ENCODE measurements at regions not wholly inside any gene's neighbourhood (a gene's known extent, or its start where the extent isn't known, plus 50 kb on each side); places are given as distances from the start of the nearest gene placed in this dataset.
"Not testable (repeated sequence)": the region's sequence is repeated elsewhere in the genome, so short reads cannot be mapped to it uniquely, and the experiment has no call there.

DNA sequence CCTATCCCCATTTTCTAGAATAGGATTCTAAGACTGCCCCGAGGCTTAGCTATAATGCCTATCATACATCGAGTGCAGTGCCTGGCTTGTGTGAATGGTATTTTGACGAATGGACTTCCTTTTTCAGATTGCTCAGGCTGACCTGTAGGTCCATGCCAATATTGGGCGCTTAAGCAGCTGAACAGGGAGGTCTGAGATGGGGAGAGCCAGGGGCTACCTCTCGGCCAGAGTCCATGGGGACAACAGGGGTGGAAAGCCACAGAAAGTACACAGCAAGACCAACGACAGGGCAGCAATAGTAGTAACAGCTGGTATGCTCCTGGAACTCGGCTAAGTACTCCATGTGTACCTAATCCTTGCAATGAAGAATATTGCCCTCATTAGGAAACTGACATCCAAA lies 91.7 kb upstream of the WSCD1 start:
- Histone ChIP-seq H3K79me2 (ENCODE audit: insufficient read depth, low read length) (no peaks in the 10 kb centered on the region), H2AFZ (ENCODE audit: low read depth, low read length) (no peak overlapping the region), H3K4me3 (ENCODE audit: low read depth in 1 of 2, low read length in 2 of 2) (no peak overlapping the region), H3K27ac (ENCODE audit: low read length) (no peak overlapping the region), H3K9ac (ENCODE audit: low read depth, low read length) (no peak overlapping the region), H3K9me3 (ENCODE audit: insufficient read depth, low read length, severe bottlenecking) (peaks cover 2% of the 10 kb centered on the region), H3K4me1 (ENCODE audit: insufficient read depth, low read length) (no peaks in the 10 kb centered on the region), H3K4me2 (ENCODE audit: insufficient read depth, low read length) (no peak overlapping the region), H3K27me3 (ENCODE audit: insufficient read depth, low read length, poor library complexity) (peaks cover 10% of the 10 kb centered on the region), H4K20me1 (ENCODE audit: insufficient read depth, low read length) (no peaks in the 10 kb centered on the region; the same call in 1 of the 2 replicates), H3K36me3 (ENCODE audit: insufficient read depth, low read length) (no peaks in the 10 kb centered on the region)
- ATAC-seq (ENCODE audit: insufficient read depth, low read depth), result no peak
- no peak for TF ChIP-seq EZH2 (IDR thresholded peaks at IDR 0.05; ENCODE audit: borderline replicate concordance, low read depth, low read length, severe bottlenecking)
- TF ChIP-seq, protein P1, sequence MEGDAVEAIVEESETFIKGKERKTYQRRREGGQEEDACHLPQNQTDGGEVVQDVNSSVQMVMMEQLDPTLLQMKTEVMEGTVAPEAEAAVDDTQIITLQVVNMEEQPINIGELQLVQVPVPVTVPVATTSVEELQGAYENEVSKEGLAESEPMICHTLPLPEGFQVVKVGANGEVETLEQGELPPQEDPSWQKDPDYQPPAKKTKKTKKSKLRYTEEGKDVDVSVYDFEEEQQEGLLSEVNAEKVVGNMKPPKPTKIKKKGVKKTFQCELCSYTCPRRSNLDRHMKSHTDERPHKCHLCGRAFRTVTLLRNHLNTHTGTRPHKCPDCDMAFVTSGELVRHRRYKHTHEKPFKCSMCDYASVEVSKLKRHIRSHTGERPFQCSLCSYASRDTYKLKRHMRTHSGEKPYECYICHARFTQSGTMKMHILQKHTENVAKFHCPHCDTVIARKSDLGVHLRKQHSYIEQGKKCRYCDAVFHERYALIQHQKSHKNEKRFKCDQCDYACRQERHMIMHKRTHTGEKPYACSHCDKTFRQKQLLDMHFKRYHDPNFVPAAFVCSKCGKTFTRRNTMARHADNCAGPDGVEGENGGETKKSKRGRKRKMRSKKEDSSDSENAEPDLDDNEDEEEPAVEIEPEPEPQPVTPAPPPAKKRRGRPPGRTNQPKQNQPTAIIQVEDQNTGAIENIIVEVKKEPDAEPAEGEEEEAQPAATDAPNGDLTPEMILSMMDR (IDR thresholded peaks at IDR 0.05; ENCODE audit: borderline replicate concordance, extremely low read depth, low read length, poor library complexity, severe bottlenecking), result no peak
- DNase-seq, result no peak

DNA sequence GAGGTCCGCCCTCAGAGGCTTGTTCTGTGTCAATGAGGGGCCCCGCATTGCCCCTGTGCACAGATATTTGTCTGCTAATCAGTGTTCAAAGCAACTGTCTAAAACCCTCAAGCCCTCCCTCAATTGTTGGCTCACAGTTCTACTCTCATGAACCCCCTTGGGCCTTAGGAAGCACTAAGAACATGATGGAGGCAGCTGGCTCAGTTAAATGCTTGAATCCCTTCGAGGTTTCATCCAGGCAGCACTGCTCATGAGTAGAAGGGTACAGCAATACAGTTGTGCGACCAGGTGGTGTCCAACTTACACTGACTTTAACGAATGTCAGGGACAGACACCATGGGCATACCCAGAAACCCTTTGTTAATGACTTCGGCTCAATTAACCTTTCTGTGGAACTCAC lies 89.2 kb upstream of the WSCD1 start:
- H3K9ac ChIP-seq (ENCODE audit: low read depth, low read length), result no peak overlapping the region
- DNase-seq (no peak), ATAC-seq (ENCODE audit: insufficient read depth, low read depth) (no peak)
- H3K27ac ChIP-seq (ENCODE audit: low read length), result no peak overlapping the region
- no peak overlapping the region for H3K4me3 ChIP-seq (ENCODE audit: low read depth in 1 of 2, low read length in 2 of 2)
- peaks cover 12% of the 10 kb centered on the region for H3K27me3 ChIP-seq (ENCODE audit: insufficient read depth, low read length, poor library complexity)
- no peak for TF ChIP-seq EZH2 (IDR thresholded peaks at IDR 0.05; ENCODE audit: borderline replicate concordance, low read depth, low read length, severe bottlenecking)
- TF ChIP-seq, protein P1 (IDR thresholded peaks at IDR 0.05; ENCODE audit: borderline replicate concordance, extremely low read depth, low read length, poor library complexity, severe bottlenecking), result no peak
- H3K4me2 ChIP-seq (ENCODE audit: insufficient read depth, low read length), result no peak overlapping the region
- H4K20me1 ChIP-seq (ENCODE audit: insufficient read depth, low read length), result no peaks in the 10 kb centered on the region; the same call in 1 of the 2 replicates
- no peaks in the 10 kb centered on the region for H3K79me2 ChIP-seq (ENCODE audit: insufficient read depth, low read length)
- H3K36me3 ChIP-seq (ENCODE audit: insufficient read depth, low read length), result no peaks in the 10 kb centered on the region
- H2AFZ ChIP-seq (ENCODE audit: low read depth, low read length), result no peak overlapping the region
- no peaks in the 10 kb centered on the region for H3K9me3 ChIP-seq (ENCODE audit: insufficient read depth, low read length, severe bottlenecking)
- no peaks in the 10 kb centered on the region for H3K4me1 ChIP-seq (ENCODE audit: insufficient read depth, low read length)

DNA sequence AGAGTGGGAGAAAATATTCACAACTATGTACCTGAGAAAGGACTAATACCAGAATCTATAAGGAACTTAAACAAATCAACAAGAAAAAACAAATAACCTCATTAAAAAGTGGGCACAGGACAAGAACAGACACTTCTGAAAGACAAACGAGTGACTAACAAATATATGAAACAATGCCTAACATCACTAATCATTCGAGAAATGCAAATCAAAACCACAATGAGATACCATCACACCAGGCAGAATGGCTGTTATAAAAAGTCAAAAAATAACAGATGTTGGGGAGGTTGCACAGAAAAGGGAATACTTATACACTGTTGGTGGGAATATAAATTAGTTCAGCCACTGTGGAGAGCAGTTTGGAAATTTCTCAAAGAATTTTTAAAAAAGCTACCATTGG lies 83.5 kb upstream of the WSCD1 start:
- Histone ChIP-seq H3K4me1 (ENCODE audit: insufficient read depth, low read length) (no peaks in the 10 kb centered on the region), H4K20me1 (ENCODE audit: insufficient read depth, low read length) (no peaks in the 10 kb centered on the region), H3K27me3 (ENCODE audit: insufficient read depth, low read length, poor library complexity) (peaks cover 14% of the 10 kb centered on the region), H3K9ac (ENCODE audit: low read depth, low read length) (no peak overlapping the region), H3K27ac (ENCODE audit: low read length) (no peak overlapping the region), H3K36me3 (ENCODE audit: insufficient read depth, low read length) (no peaks in the 10 kb centered on the region), H3K9me3 (ENCODE audit: insufficient read depth, low read length, severe bottlenecking) (no peaks in the 10 kb centered on the region), H3K79me2 (ENCODE audit: insufficient read depth, low read length) (no peaks in the 10 kb centered on the region), H3K4me3 (ENCODE audit: low read depth in 1 of 2, low read length in 2 of 2) (no peak overlapping the region), H3K4me2 (ENCODE audit: insufficient read depth, low read length) (no peak overlapping the region), H2AFZ (ENCODE audit: low read depth, low read length) (no peak overlapping the region)
- ATAC-seq (ENCODE audit: insufficient read depth, low read depth) (no peak), DNase-seq (no peak)
- TF ChIP-seq, protein P1 (IDR thresholded peaks at IDR 0.05; ENCODE audit: borderline replicate concordance, extremely low read depth, low read length, poor library complexity, severe bottlenecking), result no peak
- TF ChIP-seq EZH2 (IDR thresholded peaks at IDR 0.05; ENCODE audit: borderline replicate concordance, low read depth, low read length, severe bottlenecking), result no peak

DNA sequence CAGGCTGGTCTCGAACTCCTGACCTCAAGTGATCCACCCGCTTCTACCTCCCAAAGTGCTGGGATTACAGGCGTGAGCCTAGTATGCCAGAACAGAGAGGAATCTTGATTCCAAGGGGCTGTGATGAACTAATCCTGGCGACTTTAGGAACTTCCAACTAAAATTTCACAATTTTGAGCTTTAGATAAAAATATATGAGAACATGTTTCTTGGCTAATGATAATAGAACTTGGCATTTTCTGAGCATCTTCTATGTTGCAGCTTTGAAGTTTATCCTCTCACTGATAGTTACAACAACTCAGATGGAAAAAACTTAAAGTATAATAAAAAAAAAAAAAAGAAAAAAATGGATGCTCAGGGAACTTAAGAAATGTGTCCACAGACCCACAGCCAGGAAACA lies 69.8 kb upstream of the WSCD1 start:
- no peaks in the 10 kb centered on the region for H3K79me2 ChIP-seq (ENCODE audit: insufficient read depth, low read length)
- H2AFZ ChIP-seq (ENCODE audit: low read depth, low read length), result no peak overlapping the region
- TF ChIP-seq, protein P1 (IDR thresholded peaks at IDR 0.05; ENCODE audit: borderline replicate concordance, extremely low read depth, low read length, poor library complexity, severe bottlenecking), result no peak
- TF ChIP-seq EZH2 (IDR thresholded peaks at IDR 0.05; ENCODE audit: borderline replicate concordance, low read depth, low read length, severe bottlenecking), result no peak
- no peak overlapping the region for H3K4me3 ChIP-seq (ENCODE audit: low read depth in 1 of 2, low read length in 2 of 2)
- H3K4me1 ChIP-seq (ENCODE audit: insufficient read depth, low read length), result no peaks in the 10 kb centered on the region
- no peaks in the 10 kb centered on the region for H3K36me3 ChIP-seq (ENCODE audit: insufficient read depth, low read length)
- no peaks in the 10 kb centered on the region for H3K9me3 ChIP-seq (ENCODE audit: insufficient read depth, low read length, severe bottlenecking)
- DNase-seq (no peak), ATAC-seq (ENCODE audit: insufficient read depth, low read depth) (no peak)
- H3K27me3 ChIP-seq (ENCODE audit: insufficient read depth, low read length, poor library complexity), result peaks cover 16% of the 10 kb centered on the region
- H3K4me2 ChIP-seq (ENCODE audit: insufficient read depth, low read length), result no peak overlapping the region
- no peak overlapping the region for H3K9ac ChIP-seq (ENCODE audit: low read depth, low read length)
- H3K27ac ChIP-seq (ENCODE audit: low read length), result no peak overlapping the region
- H4K20me1 ChIP-seq (ENCODE audit: insufficient read depth, low read length), result no peaks in the 10 kb centered on the region

DNA sequence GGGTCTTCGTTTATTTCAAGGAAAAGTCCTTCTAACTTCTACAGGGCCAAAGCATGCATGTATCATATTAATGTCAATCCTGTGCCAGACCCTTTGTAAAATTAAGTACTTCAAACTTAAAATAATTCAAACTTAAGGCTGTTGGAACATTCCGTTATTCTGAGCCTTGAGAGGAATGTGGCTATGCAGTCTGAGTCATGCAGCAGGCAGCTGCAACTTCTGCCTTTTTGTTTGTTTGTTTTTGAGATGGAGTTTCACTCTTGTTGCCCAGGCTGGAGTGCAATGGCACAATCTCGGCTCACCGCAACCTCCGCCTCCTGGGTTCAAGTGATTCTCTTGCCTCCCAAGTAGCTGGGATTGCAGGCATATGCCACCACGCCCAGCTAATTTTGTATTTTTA lies 67.0 kb upstream of the WSCD1 start:
- not testable (repeated sequence) for H3K27ac ChIP-seq (ENCODE audit: low read length); H3K36me3 ChIP-seq (ENCODE audit: insufficient read depth, low read length); H3K4me3 ChIP-seq (ENCODE audit: low read depth in 1 of 2, low read length in 2 of 2); DNase-seq; H3K9me3 ChIP-seq (ENCODE audit: insufficient read depth, low read length, severe bottlenecking); H3K4me1 ChIP-seq (ENCODE audit: insufficient read depth, low read length); ATAC-seq (ENCODE audit: insufficient read depth, low read depth); H4K20me1 ChIP-seq (ENCODE audit: insufficient read depth, low read length); H3K79me2 ChIP-seq (ENCODE audit: insufficient read depth, low read length); H3K9ac ChIP-seq (ENCODE audit: low read depth, low read length); H3K4me2 ChIP-seq (ENCODE audit: insufficient read depth, low read length); H2AFZ ChIP-seq (ENCODE audit: low read depth, low read length); H3K27me3 ChIP-seq (ENCODE audit: insufficient read depth, low read length, poor library complexity)
